ENCODE measurements at regions not wholly inside any gene's neighbourhood (a gene's known extent, or its start where the extent isn't known, plus 50 kb on each side); places are given as distances from the start of the nearest gene placed in this dataset.

DNA sequence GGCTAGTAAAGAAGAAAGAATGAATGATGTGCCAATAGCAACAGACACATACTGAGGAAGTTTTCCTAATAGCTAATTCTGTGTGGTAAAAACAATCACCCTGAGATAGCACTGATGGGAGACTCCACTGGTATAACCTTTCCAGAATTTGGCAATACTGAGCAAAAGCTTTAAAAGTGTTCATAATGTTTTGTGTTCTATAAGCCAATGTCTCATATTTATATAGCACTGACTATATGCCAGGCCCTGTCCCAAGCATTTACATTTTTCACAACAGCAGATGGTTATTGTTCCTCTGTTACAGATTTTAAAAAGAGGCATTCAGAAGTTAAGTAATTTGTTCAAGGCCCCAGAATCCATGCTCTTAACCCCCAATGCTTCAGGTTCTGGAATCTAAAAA, 108.0 kb upstream of the DST start:
- H3K4me3 Mint-ChIP-seq, result no peak overlapping the region
- ChIA-PET CTCF (no interaction called here), POLR2A (no interaction called here)
- peaks cover under 1 to 3% of the 10 kb centered on the region in 2 donors for H3K27me3 Mint-ChIP-seq
- no peaks in the 10 kb centered on the region for H3K4me1 Mint-ChIP-seq
- H3K27ac ChIP-seq (ENCODE audit: low read depth, low read length), result no peak overlapping the region
- no peak overlapping the region for H3K4me3 ChIP-seq (ENCODE audit: low read length)
- no peak overlapping the region for H3K27ac Mint-ChIP-seq
- no peaks in the 10 kb centered on the region for H3K4me1 ChIP-seq (ENCODE audit: insufficient read depth, low read length)
- no peaks in the 10 kb centered on the region for H3K9me3 Mint-ChIP-seq
- no peaks in the 10 kb centered on the region for H3K27me3 ChIP-seq (ENCODE audit: insufficient read depth, low read length, poor library complexity, severe bottlenecking)
- H3K9me3 ChIP-seq (ENCODE audit: low read length), result no peaks in the 10 kb centered on the region
- no peaks in the 10 kb centered on the region for H3K36me3 ChIP-seq (ENCODE audit: insufficient read depth, low read length)
- H3K36me3 Mint-ChIP-seq, result no peaks in the 10 kb centered on the region
- no peak for DNase-seq

DNA sequence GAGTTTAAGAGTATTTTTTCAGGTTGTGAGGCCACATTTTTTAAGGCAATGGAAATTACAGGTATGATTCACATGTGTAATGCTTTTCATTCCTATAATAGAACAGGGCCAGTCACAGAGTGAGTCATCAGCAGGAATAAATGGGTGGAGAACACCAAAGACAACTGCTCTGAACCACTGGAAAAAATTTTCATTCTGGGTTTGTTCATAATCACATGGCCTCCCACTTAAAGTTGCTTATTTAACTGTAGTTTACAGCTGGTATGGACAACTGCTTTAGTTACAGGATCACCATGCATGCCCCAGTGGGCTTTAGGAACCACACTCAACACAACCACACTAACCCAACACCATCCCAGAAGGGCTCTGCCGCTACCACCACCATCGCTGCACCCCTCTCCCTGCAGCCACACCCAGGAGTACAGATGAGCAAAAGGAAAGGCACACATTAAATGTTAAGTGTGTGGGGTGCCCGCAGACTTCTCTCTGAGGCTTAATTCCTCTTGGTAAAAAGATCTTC, 107.0 kb upstream of the DST start:
- Histone ChIP-seq H3K27me3 (ENCODE audit: insufficient read depth, low read length, poor library complexity, severe bottlenecking) (no peaks in the 10 kb centered on the region), H3K4me3 (ENCODE audit: low read length) (no peak overlapping the region), H3K9me3 (ENCODE audit: low read length) (no peaks in the 10 kb centered on the region), H3K27ac (ENCODE audit: low read depth, low read length) (no peak overlapping the region), H3K4me1 (ENCODE audit: insufficient read depth, low read length) (no peaks in the 10 kb centered on the region), H3K36me3 (ENCODE audit: insufficient read depth, low read length) (no peaks in the 10 kb centered on the region)
- no peak for DNase-seq
- ChIA-PET POLR2A (no interaction called here), CTCF (no interaction called here)
- Mint-ChIP-seq H3K27ac (no peak overlapping the region), H3K27me3 (no peaks in the 10 kb centered on the region), H3K9me3 (no peaks in the 10 kb centered on the region), H3K4me1 (no peaks in the 10 kb centered on the region), H3K36me3 (no peaks in the 10 kb centered on the region), H3K4me3 (peak overlapping the region in 1 of 7 donors; percentile 27)

DNA sequence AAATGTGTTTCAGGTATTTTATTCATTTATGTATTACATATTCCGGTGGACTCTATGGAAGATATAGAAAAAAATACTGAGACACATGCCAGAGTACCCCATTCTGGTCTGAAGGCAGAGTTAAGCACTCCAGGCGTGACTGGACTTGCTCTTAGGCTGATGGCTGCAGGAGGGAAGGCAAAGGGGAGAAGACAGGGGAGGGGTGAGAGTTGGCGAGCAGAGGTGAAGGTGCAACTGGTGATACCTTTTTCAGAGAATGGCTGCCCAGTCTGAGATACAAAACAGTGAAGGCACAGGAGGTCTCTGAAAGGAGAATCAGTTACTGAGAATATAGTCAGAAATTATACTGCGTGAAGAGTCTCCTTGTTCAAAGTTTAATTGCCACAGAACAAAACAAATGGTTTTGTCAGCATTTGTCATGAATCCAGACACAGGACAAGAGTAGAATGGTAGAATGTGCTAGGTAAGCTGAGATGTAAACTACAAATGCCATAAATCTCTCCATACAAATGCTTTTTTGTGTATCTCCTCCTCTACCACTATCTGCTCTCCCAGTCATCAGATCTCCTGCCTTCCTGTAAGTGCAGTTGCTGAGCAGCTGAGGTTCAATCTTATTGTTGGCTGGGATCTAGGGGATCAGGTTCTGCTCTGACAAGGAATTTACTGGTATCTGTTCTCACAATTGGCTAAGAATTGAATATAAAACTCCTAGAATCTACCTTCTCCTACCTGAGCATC, 104.2 kb upstream of the DST start:
- Mint-ChIP-seq H3K4me3 (no peak overlapping the region), H3K4me1 (no peaks in the 10 kb centered on the region), H3K36me3 (no peaks in the 10 kb centered on the region), H3K27me3 (no peaks in the 10 kb centered on the region), H3K9me3 (no peaks in the 10 kb centered on the region), H3K27ac (no peak overlapping the region)
- no peaks in the 10 kb centered on the region for H3K27me3 ChIP-seq (ENCODE audit: insufficient read depth, low read length, poor library complexity, severe bottlenecking)
- no peak overlapping the region for H3K4me3 ChIP-seq (ENCODE audit: low read length)
- ChIA-PET POLR2A (no interaction called here), CTCF (no interaction called here)
- DNase-seq, result no peak
- no peaks in the 10 kb centered on the region for H3K36me3 ChIP-seq (ENCODE audit: insufficient read depth, low read length)
- no peaks in the 10 kb centered on the region for H3K9me3 ChIP-seq (ENCODE audit: low read length)
- H3K4me1 ChIP-seq (ENCODE audit: insufficient read depth, low read length), result no peaks in the 10 kb centered on the region
- H3K27ac ChIP-seq (ENCODE audit: low read depth, low read length), result no peak overlapping the region

DNA sequence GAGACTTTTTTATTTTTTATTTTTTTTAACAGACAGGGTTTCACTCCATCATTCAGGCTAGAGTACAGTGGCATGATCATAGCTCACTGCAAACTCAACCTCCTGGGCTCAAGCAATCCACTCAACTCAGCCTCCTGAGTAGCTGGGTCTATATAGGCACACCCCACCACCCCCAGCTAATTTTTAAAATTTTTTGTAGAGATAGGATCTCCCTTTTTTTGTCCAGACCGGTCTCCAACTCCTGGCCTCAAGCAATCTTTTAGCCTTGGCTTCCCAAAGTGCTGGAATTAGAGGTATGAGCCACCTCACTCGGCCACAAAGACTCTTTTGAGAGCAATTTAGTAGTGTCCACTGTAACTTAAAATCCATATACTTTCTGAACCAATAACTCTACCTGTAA, 103.3 kb upstream of the DST start:
- H3K4me1 Mint-ChIP-seq, result no peaks in the 10 kb centered on the region
- H3K27ac Mint-ChIP-seq, result no peak overlapping the region
- Histone ChIP-seq H3K4me1 (ENCODE audit: insufficient read depth, low read length) (no peaks in the 10 kb centered on the region), H3K36me3 (ENCODE audit: insufficient read depth, low read length) (no peaks in the 10 kb centered on the region), H3K27ac (ENCODE audit: low read depth, low read length) (no peak overlapping the region), H3K9me3 (ENCODE audit: low read length) (no peaks in the 10 kb centered on the region), H3K4me3 (ENCODE audit: low read length) (no peak overlapping the region), H3K27me3 (ENCODE audit: insufficient read depth, low read length, poor library complexity, severe bottlenecking) (no peaks in the 10 kb centered on the region)
- H3K4me3 Mint-ChIP-seq, result no peak overlapping the region
- ChIA-PET POLR2A (no interaction called here), CTCF (no interaction called here)
- H3K27me3 Mint-ChIP-seq, result no peaks in the 10 kb centered on the region
- H3K9me3 Mint-ChIP-seq, result no peaks in the 10 kb centered on the region
- no peak for DNase-seq
- H3K36me3 Mint-ChIP-seq, result no peaks in the 10 kb centered on the region

DNA sequence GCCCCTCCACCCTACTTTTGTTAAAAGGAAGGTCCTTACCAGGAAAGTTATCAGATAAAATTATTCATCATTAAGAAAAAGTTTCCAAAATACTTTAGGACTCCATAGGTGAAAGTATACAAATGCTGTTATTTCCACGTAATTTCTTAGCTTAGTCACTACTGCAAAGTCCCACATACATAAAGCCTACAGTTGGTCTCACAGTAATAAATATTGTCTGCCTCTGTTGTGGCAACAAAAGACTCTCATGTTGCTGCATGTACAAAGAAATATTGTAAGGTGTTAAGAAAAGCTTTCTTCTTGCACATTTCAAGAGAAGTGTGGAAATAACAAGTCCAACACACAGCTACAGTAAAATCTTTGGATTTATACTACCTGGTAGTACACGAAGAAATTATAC, 102.4 kb upstream of the DST start:
- Histone ChIP-seq H3K27me3 (ENCODE audit: insufficient read depth, low read length, poor library complexity, severe bottlenecking) (no peaks in the 10 kb centered on the region), H3K9me3 (ENCODE audit: low read length) (no peaks in the 10 kb centered on the region), H3K4me1 (ENCODE audit: insufficient read depth, low read length) (no peaks in the 10 kb centered on the region), H3K36me3 (ENCODE audit: insufficient read depth, low read length) (no peaks in the 10 kb centered on the region), H3K27ac (ENCODE audit: low read depth, low read length) (no peak overlapping the region), H3K4me3 (ENCODE audit: low read length) (no peak overlapping the region)
- Mint-ChIP-seq H3K9me3 (no peaks in the 10 kb centered on the region), H3K4me3 (no peak overlapping the region), H3K4me1 (no peaks in the 10 kb centered on the region), H3K36me3 (no peaks in the 10 kb centered on the region), H3K27ac (no peak overlapping the region), H3K27me3 (no peaks in the 10 kb centered on the region)
- no peak for DNase-seq
- ChIA-PET CTCF (no interaction called here), POLR2A (no interaction called here)

DNA sequence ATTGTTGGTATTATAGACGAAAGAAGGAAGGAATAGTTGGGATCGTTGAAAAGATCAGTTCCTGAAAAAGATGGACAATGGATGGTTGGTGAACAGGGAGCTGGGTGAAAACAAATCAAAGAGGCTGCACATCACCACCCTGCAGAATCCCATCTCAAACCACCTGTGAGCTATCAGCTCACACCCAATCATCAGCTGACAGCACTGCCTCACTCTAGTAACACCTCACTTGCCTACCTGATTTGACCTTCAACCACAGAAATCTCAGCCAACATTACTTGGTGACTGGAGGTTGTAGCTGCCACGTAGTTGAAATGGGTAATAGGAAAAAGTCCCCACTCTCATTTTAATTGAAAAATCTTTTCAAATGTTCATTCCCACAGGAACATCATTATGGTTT, 101.8 kb upstream of the DST start:
- Histone ChIP-seq H3K27me3 (ENCODE audit: insufficient read depth, low read length, poor library complexity, severe bottlenecking) (no peaks in the 10 kb centered on the region), H3K27ac (ENCODE audit: low read depth, low read length) (no peak overlapping the region), H3K4me1 (ENCODE audit: insufficient read depth, low read length) (no peaks in the 10 kb centered on the region), H3K36me3 (ENCODE audit: insufficient read depth, low read length) (no peaks in the 10 kb centered on the region), H3K4me3 (ENCODE audit: low read length) (no peak overlapping the region), H3K9me3 (ENCODE audit: low read length) (no peaks in the 10 kb centered on the region)
- no peak overlapping the region for H3K4me3 Mint-ChIP-seq
- H3K27me3 Mint-ChIP-seq, result no peaks in the 10 kb centered on the region
- H3K27ac Mint-ChIP-seq, result no peak overlapping the region
- H3K36me3 Mint-ChIP-seq, result no peaks in the 10 kb centered on the region
- H3K4me1 Mint-ChIP-seq, result no peaks in the 10 kb centered on the region
- DNase-seq, result no peak
- ChIA-PET CTCF (no interaction called here), POLR2A (no interaction called here)
- H3K9me3 Mint-ChIP-seq, result no peaks in the 10 kb centered on the region

DNA sequence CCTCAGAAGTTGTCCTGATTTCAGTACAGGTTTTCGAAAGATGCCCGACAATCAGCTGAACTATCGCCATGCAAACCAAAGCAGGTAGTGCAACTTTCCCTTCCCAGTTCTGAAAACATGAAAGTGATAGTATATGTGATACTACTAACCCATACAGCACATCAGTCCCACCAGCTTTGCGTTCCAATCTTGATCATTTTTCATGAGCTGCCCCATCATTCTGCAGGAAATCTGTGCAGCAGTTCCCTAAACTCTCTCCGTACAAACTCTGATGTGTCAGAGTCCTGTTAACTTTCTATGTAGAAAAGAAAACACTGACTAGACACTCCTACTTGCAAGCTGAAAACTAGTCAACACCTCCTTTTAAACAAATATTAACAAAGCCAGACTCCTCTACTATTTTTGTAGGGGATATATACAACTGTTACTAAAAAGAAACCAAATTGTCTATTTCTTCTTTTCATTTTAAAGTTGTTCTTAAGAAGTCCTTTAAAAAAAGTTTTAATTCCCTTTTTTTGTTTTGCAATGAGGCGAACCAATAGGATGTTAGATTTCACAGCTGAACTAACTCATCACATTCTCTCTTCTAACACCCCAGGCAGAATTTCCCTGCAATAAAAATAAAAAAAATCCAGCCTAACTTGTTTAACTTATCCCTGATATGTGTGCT, 99.6 kb upstream of the DST start:
- Histone ChIP-seq H3K27me3 (ENCODE audit: insufficient read depth, low read length, poor library complexity, severe bottlenecking) (no peaks in the 10 kb centered on the region), H3K4me3 (ENCODE audit: low read length) (no peak overlapping the region), H3K4me1 (ENCODE audit: insufficient read depth, low read length) (no peaks in the 10 kb centered on the region), H3K36me3 (ENCODE audit: insufficient read depth, low read length) (no peaks in the 10 kb centered on the region), H3K9me3 (ENCODE audit: low read length) (no peaks in the 10 kb centered on the region), H3K27ac (ENCODE audit: low read depth, low read length) (no peak overlapping the region)
- CTCF ChIA-PET, result no interaction called here
- POLR2A ChIA-PET, result no interaction called here
- Mint-ChIP-seq H3K27me3 (no peaks in the 10 kb centered on the region), H3K4me1 (no peaks in the 10 kb centered on the region), H3K9me3 (no peaks in the 10 kb centered on the region), H3K27ac (no peak overlapping the region), H3K4me3 (no peak overlapping the region), H3K36me3 (no peaks in the 10 kb centered on the region)
- DNase-seq, result no peak

DNA sequence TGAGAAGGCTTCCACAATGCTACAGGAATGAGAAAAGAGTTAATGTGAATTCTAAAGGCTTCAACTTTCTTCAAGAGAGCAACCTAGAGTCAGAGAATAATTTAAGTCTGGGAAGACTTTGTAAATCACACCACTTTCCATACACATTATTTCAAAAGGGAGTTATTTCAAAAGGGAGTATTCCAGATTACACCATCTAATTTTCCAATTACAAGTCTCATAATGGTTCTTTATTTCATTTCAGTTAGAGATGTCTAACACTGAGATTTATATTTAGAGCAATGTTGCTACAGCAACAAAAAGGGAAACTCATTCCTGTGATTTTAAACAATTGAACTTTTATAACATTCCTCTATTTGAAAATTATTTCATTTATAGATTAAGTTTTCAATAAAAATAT, 98.8 kb upstream of the DST start:
- no peaks in the 10 kb centered on the region for H3K36me3 ChIP-seq (ENCODE audit: insufficient read depth, low read length)
- no peak overlapping the region for H3K4me3 Mint-ChIP-seq
- H3K4me1 Mint-ChIP-seq, result no peaks in the 10 kb centered on the region
- DNase-seq, result no peak
- H3K27me3 Mint-ChIP-seq, result no peaks in the 10 kb centered on the region
- H3K9me3 Mint-ChIP-seq, result no peaks in the 10 kb centered on the region
- H3K36me3 Mint-ChIP-seq, result no peaks in the 10 kb centered on the region
- no peak overlapping the region for H3K27ac Mint-ChIP-seq
- ChIA-PET POLR2A (no interaction called here), CTCF (no interaction called here)
- no peak overlapping the region for H3K4me3 ChIP-seq (ENCODE audit: low read length)
- no peaks in the 10 kb centered on the region for H3K4me1 ChIP-seq (ENCODE audit: insufficient read depth, low read length)
- no peak overlapping the region for H3K27ac ChIP-seq (ENCODE audit: low read depth, low read length)
- H3K27me3 ChIP-seq (ENCODE audit: insufficient read depth, low read length, poor library complexity, severe bottlenecking), result no peaks in the 10 kb centered on the region
- H3K9me3 ChIP-seq (ENCODE audit: low read length), result no peaks in the 10 kb centered on the region

All from CD8-positive, alpha-beta memory T cell (primary cell).